OCI-M1 (cell line): ENCODE measurements at regions not wholly inside any gene's neighbourhood (a gene's known extent, or its start where the extent isn't known, plus 50 kb on each side); places are given as distances from the start of the nearest gene placed in this dataset.
A peak's percentile ranks its signal among the peaks of the same experiment; 100 is the strongest.

Experiments used
- DNase-seq: peaks from one replicate; lab custom pipeline; 2025; lab: John Stamatoyannopoulos, UW

DNA sequence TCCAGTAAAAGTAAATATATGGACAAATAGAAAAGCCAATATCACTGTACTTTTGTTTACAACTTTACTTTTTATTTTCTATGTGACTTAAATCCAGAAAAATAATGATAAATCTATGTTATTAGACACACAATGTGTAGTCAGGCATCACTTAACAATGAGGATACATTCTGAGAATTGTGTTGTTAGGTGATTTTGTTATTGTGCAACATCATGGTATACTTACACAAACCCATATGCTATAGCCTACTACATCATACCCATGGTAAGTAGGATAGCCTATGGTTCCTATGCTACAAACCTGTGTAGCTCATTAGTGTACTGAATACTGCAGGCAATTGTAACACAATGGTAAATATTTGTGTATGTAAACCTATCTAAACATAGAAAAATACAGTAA lies 781.7 kb upstream of the GHITM start:
- peak; percentile 27 for DNase-seq

DNA sequence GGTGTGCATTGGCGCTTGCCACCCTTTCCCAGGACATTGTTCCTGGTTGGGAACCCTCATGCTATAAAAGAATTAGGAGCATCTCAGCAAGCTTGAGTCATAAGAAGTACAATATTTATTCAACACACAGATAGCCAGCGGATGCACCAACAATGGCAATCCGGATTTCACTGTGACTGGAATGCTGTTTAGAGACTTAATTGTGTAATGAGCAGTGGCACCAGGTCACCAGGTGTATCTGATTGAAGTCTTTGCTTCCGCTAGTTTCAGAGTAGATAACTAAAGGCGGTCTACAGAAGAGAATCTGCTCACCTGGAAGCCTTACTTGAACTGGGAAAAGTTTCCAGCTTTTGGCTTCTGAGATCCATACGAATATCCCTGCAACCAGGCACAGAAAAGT lies 772.3 kb upstream of the GHITM start:
- DNase-seq: no peak

DNA sequence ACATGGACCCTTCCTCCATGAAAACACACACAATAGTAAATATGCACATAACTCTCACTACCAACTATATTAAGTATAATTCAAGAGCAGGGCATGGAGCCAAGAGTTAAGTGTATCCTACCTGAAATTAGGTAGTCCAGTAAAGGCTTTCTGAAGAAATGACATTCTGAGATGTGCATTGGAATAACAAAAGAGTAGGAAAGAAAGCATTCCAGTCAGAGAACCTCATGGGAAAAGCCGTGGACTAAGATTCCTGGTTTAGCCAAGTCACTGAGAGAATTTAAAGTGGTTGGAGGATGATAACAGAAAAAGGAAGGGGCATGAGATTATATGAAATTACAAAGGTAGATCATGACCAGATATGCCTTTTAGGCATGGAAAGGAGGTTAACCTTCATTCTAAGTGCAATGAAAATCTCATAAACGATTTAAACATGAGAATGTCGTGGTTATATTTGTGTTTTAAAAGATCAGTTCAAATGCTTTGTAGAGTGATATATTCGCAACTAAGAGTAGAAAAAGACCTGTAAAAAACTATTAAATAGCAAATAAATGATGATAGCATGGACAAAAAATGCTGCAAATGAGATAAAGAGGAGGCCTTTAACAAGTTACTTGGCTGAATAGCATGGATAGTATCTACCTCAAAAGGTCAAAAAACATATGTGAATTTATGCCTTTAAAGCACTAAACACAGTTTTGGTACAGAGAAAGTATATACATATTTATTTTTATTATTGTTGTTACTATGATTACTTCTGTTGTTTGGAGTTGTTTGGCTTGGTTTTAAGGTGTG lies 767.4 kb upstream of the GHITM start:
- DNase-seq: no peak

DNA sequence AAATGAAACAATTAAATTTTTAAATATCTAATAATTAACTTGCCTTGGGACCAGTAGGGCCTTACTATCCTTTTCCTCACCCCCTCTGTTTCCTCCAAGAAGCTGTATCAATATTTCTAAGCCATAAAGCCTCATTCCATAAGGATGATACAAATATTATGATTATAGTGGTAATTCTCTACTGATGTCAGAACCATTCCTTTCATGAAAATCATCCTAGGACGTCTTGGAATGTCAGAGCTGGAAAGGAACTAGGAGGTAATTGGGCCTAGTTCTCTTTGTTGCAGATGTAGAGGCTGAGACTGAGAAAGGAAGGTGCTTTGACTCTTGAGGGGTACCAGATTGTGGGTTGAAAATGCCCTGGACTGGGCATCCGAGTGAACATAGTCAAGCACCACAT lies 766.7 kb upstream of the GHITM start:
- no peak for DNase-seq

DNA sequence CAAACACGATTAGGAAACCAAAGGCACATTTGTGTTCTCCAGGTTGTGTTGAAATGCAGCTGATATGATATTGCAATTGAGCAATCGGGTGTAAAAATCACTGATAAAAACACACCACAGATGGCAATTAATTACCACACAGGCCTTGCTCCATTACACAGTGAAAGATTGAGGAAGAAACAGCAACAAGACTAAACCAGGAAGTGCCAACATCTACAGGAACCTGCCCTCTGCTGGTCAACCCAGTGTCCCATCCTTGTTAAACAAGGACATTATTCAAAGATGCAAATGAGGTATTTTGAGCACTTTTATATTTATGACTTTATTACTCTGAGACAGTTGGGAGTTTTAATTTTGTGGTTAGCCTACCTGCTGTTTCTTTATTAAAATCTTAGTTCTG lies 765.6 kb upstream of the GHITM start:
- DNase-seq: peak; percentile 85

DNA sequence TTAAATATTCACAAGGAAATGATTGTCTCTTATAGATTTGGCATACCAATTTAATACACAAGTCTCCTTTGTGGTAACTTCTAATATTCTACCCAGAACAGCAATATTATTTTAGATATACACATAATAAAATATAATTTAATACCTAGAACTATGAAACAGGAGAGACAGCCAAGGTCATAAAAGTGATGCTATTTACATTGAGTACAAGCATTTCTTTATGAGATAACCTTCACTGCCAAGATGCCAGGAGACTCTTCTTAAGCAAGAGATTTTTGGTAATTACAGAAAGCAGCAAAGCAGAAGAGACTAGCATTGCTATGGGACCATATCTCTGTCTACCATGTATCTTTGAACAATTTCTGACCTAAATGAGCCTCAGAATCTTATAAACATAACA lies 764.6 kb upstream of the GHITM start:
- DNase-seq: no peak

DNA sequence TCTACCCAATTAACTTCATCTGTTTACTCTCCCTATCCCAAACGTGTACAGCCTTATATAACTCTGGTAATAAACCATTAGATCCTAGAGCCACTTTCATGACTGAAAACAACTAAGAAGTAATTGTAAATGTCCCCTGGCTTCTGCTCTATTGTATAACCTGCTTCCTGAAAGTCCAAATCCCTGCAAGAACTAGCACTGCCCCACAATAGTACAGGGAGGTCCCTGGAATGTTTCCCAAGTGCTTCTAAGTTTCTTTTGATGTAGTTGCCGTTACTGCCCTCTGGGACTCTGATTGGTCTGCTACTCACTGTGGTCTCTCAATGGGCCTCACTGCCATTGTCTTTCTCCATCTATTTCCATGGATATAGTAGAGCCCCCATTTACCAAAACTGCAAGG lies 764.0 kb upstream of the GHITM start:
- DNase-seq: no peak

DNA sequence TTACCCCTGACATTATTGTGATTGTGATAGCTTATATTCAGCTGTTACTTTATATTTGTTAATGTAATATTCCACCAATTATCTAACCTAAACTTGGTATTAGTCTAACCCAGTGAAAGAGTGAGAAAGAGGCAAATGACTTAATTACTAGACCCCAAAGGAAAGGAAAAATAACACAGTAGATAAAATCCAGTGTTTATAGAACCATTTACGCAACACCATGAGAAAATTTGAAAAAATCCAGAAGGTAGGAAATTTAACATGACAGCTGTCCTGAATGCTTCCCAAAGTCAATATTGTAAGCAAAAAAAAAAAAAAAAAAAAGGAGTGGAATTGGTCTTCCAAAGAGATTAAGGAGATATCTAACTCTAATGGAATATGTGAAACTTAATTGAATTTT lies 741.5 kb upstream of the GHITM start:
- DNase-seq: no peak

DNA sequence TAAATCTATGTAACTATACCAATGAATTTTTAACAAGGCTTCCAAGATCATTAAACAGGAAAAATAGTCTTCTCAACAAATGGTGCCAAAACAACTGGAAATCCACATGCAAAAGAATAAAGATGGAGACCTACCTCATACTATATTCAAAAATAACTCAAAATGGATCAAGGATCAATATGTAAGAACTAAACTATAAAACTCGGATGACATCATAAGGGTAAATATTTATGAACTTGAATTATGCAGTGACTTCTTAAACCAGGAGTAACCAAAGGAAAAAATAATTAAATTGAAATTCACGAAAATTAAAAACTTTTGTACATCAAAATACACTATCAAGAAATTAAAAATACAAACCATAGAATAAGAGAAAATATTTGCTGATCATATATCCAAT lies 728.7 kb upstream of the GHITM start:
- no peak for DNase-seq

DNA sequence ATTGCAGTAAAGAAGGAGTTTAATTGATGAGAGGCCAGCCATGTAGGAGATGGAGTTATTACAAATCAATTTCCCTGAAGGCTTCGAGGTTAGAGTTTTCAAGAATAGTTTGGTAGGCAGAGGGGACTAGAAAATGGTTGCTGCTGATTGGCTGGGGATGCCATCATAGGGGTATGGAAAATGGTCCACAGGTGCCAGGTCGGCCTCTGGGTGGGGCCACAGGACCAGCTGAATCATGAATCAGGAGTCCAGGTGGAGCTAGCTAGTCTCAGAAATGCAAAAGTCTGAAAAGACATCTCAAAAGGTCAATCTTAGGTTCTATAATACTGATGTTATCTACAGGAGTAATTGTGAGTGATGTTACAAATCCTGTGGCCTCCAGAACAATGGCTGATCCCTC lies 714.0 kb upstream of the GHITM start:
- DNase-seq: no peak

DNA sequence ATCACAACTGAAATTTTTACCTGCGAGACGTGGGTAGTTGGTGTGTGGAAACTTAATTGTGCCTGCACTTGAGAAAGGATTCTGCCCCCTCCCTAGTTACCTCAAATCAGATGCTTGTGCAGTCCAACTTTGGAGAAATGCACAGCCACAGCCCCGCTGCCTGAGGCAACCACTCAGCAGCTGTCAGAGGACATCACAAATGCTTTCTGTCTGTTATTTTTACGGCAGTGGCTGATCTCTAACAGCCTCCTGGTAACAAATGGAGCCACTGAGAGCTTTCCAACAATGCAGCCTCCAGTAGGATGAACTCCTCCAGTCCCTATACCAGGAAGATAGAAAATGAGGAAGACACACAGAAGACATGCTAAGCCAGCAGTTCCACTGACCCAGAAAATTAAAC lies 712.2 kb upstream of the GHITM start:
- no peak for DNase-seq

DNA sequence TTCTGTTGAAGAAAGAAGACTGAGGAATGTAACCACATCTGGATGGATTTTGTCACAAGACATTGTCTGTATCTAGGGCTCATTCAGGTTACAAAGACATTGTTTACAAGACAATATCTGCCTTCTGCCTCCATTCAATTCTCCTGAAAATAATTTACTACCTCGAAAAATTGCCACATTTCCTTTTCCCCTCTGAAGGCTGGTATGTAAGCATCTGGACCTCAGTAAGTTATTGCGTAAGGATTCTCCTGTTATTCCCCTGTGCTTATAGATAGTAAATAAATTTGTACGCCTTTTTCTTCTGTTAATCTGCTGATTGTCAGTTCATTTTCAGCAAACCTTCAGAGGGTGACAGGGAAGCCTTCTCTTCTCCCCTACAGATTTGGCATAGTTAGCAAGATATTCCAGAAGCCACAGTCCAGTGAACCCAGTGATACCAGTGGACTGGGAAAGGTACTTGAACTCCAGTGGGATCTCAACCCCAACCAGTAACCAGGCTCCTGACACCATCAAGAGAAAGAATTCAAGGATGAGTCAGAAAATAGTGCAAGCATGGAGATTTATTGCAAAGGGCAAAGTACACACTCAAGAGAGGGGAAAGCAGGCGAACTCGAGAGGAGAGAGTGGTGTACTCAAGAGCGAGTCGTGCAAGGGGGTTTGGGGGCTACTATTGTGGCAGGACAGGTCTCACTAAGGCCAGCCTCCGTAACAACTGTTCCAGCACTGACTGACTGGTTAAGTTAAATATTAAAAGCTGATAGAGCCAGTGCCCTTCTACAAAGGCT lies 706.9 kb upstream of the GHITM start:
- DNase-seq: no peak

DNA sequence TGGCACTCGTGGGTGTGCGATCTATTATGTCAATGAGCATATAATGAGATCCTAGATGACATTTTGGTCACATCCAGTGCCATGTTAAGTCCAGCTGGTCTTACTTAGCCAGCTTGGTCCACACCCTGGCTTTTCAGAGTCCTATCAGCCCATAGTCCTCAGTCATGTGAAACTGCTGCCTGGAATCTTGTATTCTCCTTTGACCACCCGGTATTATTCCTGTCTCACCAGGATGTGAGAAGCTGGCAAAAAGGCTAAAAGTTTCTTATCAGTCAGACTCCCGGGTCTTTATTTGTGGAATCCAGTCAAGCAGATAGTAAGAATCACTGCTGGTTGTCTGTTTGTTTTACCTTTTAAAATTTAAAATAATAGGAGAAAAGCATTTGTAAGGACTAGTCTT lies 705.6 kb upstream of the GHITM start:
- no peak for DNase-seq

DNA sequence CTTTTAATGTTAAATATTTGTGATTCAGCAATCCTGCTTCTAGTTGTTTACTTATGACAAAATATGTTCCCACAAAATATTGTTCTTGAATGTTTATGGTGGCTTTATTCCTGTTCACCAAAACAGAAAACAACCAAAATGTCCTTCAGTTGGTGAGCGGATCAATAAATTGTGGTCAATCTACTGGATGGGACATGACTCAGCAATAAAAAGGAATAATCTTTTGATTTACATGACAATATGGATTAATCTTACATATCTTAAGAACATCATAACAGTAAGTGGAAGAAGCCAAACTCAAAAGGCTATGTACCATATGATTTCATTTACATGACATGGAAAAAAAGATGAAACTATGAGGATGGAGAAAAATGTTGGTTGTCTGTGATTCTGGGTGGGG lies 691.3 kb upstream of the GHITM start:
- DNase-seq: no peak

DNA sequence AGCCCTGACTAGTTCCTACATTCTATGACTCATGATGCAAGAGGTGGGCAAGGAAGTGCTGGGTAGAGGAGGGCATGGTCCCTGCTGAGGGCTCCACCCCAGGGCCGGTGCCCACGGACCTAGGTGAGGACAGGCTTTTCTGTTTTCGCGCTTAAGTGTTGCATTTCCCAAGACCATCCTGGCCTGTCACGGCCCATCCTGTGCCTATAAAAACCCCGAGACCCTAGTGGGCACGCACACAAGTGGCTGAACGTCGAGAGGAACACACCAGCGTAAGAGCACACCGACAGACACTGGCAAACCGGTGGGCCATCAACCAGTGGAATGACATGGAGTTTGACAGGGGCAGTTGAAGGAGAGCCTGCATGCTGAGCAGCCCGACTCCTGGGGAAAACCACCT lies 680.7 kb upstream of the GHITM start:
- DNase-seq: no peak

DNA sequence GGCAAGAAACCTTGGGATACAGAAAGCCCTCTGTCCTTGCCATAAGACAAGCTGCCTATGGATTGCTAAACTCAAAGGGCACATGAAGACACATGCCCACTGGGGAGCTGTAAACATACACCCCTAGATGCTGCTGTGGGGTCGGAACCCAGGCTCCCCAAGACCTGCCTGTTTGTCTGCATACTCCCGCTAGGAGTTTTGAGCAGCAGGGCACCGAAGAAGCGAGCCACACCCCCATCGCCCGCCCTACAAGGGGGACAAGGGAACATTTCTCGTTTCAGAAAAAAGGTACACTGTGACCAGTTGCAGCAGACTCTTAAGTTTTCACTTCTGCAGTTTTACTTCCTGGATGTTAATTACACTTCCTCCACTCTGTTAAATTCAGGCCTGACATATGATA lies 680.2 kb upstream of the GHITM start:
- DNase-seq: no peak

DNA sequence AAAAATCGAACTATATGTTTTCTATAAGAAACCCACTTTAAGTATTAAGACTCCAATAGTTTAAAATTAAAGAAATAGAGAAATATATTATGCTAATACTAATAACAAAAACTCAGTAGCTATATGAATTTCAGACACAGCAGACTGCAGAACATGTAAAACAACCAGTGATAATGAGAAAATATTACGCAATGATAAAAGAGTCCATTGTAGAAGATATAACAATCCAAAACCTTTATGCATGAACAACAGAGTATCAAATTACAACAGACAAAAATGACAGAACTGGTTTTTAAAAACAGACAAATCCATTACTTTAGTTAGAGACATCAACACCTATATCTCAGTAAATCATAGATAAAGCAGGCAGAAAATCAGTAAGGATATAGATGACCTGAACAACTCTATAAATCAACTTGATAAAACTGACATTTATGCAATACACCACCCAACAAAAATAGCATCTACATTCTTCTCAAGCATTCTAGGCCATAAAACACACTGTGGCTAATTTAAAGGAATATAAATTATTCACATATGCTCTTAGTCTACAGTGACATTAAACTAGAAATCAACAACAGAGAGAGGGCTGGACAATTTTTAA lies 669.5 kb upstream of the GHITM start:
- DNase-seq: no peak

DNA sequence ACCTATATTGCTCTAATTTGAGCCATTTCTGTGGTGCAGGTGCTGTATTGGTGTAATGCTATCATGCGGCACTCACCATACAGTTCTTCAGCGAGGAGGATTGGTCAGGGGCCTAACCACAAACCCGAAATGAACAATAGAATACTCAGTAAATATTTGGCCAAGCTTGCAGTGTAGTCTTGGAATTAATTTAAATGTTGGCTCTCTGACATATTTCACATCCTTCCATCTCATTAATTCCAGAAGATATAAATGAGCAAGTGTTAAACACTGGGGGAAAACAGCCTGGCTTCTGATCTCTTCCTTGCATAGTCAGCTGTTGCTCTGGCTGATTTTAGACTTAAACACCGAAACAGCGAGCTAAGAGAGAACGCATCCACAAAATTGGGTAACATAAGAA lies 663.1 kb upstream of the GHITM start:
- no peak for DNase-seq

DNA sequence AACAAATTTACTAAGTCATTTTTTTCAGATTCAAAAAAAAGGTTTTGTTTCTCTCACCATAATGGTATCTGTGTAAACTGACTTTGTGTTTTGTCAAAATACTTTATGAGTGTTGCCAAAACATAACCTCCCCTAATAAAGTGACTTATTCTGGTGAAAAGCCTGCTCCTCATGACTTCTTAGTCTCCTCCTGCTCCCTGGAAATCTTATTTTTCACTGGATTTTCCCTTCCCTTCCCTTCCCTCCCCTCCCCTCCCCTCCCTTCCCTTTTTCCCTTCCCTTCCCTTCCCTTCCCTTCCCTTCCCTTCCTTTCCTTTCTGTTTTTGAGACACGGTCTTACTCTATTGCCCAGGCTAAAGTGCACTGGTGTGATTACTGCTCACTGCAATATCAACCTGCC lies 650.1 kb upstream of the GHITM start:
- no peak for DNase-seq

DNA sequence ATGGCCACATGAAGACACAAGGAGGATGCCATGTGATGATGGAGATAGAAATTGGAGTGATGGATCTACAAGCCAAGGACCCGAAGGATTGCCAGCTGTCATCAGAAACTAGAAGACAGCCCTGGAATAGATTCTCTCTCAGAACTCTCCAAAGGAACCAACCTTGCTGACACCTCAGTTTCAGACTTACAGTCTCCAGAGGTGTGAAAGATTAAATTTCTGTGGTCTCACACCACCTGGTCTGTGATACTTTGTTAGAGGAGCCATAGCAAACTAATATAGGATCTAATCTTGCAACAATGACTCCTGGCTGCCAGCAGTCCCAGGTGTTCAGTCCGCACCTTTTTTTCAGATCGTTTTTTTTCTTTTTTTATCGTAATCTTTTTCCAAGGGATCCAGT lies 647.3 kb upstream of the GHITM start:
- DNase-seq: no peak

DNA sequence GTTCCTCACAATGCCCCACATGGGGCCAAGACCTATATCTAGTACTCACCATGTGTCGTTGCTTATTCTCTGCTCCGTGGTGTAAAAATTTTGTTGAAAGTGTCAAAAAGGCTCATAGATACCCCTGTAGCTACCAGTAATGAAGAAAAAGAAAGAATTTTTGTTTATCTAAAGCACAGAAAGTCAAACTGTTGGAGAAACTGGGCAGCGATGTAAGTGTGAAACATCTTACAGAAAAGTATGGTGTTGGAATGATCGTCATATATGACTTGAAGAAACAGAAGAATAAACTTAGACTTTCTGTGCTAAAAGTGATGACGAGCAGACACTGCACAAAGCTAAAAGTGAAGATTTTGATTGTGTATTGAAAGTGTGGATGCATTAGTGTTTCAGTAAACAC lies 626.6 kb upstream of the GHITM start:
- no peak for DNase-seq

DNA sequence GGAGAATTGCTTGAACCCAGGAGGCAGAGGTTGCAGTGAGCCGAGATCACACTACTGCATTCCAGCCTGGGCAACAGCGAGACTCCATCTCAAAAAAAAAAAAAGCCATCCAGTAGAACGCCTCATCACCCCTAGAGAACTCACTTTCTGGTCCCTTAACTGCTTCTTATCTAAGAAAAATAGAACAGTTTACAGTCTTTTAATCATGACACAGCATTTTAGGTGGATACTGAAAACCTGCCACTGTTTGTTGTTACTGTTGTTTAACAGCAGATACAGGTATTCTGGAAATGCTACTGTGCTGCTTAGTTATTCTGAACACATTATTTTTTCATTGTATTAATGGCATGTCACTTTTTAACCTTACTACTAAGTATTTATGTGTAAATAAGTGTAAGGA lies 624.3 kb upstream of the GHITM start:
- peak; percentile 8 for DNase-seq

DNA sequence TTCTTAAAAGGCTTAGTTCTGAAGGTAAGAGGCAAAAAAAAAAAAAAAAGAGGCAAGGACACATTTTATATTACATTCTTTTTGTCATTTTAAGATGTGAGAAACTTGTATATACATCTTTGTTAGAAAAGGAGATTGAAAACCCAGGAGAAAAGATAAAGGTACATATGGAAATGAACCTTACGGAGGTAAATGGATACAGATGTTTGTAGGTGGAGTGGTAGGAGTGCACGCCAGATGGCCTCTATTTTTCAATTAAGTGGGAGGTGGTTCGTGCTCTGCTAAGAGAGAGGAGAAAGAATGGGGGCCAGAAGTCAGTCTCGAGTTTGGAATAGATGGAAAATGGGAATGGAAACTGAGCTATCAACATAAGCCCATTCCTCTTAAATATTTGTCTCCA lies 622.5 kb upstream of the GHITM start:
- no peak for DNase-seq
